ENCODE measurements at regions not wholly inside any gene's neighbourhood (a gene's known extent, or its start where the extent isn't known, plus 50 kb on each side); places are given as distances from the start of the nearest gene placed in this dataset.
"Not testable (repeated sequence)": the region's sequence is repeated elsewhere in the genome, so short reads cannot be mapped to it uniquely, and the experiment has no call there.

DNA sequence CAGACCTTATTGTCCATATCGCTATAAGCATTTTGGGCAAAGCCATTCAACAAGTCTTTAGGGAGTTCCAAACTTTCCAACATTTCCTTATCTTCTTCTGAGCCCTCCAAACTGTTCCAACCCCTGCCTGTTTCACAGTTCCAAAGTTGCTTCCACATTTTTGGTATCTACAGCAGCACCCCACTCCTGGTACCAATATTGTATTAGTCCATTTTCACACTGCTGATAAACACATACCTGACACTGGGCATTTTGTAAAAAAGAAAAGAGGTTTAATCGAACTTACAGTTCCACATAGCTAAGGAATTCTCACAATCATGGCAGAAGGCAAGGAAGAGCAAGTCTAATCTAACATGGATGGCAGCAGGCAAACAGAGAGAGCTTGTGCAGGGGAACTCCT is 834.1 kb upstream of the GBE1 start:
- DNase-seq, result no peak
- 79 to 88% (median 83%) methylated on average over 2 of the region's 2 CpGs for WGBS, 4 donors
- intact Hi-C loops (cut with DNase I), result no loop called here

DNA sequence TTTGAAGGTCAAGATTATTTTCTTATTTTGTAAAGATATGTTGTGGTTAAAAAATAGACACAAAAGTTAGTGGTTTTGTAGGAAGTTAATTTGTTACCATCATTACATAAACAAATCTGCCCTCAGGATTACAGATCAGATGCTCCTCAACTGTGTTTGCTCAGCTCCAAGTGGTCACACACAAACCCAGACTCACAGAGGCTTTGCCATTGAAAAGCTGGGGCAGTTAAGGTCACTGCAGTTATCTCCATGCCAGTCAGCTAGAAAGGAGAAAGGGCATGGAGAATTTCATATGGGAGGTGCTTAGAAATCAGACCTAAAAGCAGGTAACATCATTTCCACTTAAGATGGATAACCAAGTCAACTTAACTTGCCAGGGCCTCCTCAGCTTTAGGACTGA is 825.7 kb upstream of the GBE1 start:
- no peaks in the 10 kb centered on the region for H3K9me3 ChIP-seq (replicated peaks in 1 of 3)
- H3K4me1 ChIP-seq (replicated peaks in 1 of 2), result no peaks in the 10 kb centered on the region
- H3K27ac ChIP-seq, result no peak overlapping the region
- no peak overlapping the region for H3K4me3 ChIP-seq
- H3K27me3 ChIP-seq, result no peaks in the 10 kb centered on the region
- no peaks in the 10 kb centered on the region for H3K36me3 ChIP-seq (replicated peaks in 1 of 2)
- no peak for DNase-seq
- intact Hi-C loops (cut with DNase I), result no loop called here
- TF ChIP-seq, protein P1, sequence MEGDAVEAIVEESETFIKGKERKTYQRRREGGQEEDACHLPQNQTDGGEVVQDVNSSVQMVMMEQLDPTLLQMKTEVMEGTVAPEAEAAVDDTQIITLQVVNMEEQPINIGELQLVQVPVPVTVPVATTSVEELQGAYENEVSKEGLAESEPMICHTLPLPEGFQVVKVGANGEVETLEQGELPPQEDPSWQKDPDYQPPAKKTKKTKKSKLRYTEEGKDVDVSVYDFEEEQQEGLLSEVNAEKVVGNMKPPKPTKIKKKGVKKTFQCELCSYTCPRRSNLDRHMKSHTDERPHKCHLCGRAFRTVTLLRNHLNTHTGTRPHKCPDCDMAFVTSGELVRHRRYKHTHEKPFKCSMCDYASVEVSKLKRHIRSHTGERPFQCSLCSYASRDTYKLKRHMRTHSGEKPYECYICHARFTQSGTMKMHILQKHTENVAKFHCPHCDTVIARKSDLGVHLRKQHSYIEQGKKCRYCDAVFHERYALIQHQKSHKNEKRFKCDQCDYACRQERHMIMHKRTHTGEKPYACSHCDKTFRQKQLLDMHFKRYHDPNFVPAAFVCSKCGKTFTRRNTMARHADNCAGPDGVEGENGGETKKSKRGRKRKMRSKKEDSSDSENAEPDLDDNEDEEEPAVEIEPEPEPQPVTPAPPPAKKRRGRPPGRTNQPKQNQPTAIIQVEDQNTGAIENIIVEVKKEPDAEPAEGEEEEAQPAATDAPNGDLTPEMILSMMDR (IDR thresholded peaks at IDR 0.05), result no peak
- TF ChIP-seq POLR2A (IDR thresholded peaks at IDR 0.05), result no peak

More for the DNA sequence above, 834.1 kb upstream of the GBE1 start:
- no peaks in the 10 kb centered on the region for H3K4me1 ChIP-seq (replicated peaks in 1 of 2)
- H3K4me3 ChIP-seq, result no peak overlapping the region
- TF ChIP-seq POLR2A (IDR thresholded peaks at IDR 0.05), result no peak
- TF ChIP-seq, protein P1 (IDR thresholded peaks at IDR 0.05), result no peak
- no peaks in the 10 kb centered on the region for H3K36me3 ChIP-seq (replicated peaks in 1 of 2)
- H3K27ac ChIP-seq, result no peak overlapping the region
- H3K27me3 ChIP-seq, result no peaks in the 10 kb centered on the region
- no peaks in the 10 kb centered on the region for H3K9me3 ChIP-seq (replicated peaks in 1 of 3)

DNA sequence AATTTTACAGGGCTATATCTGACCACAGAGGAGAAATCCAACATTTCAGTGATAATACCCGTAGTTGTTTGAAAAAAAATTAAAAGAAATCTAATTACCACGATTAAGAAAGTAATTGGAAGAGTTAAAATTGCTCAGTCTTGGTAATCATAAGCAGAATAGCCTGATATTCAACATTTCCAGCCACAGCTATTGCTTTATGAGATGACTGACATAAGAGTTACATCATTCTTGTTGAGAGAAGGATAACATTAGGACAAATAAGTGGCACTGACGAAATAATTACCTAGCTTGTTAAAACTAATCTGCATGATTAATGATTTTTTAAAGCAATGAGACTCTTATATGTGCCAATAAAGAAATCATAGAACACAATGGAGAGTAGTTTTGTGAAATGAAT is 825.0 kb upstream of the GBE1 start:
- Histone ChIP-seq H3K4me3 (no peak overlapping the region), H3K27me3 (no peaks in the 10 kb centered on the region), H3K36me3 (replicated peaks in 1 of 2) (no peaks in the 10 kb centered on the region), H3K4me1 (replicated peaks in 1 of 2) (no peaks in the 10 kb centered on the region), H3K9me3 (replicated peaks in 1 of 3) (no peaks in the 10 kb centered on the region), H3K27ac (no peak overlapping the region)
- 42 to 70% (median 60%) methylated on average over 3 of the region's 3 CpGs for WGBS, 4 donors
- TF ChIP-seq, protein P1 (IDR thresholded peaks at IDR 0.05), result no peak
- TF ChIP-seq POLR2A (IDR thresholded peaks at IDR 0.05), result no peak
- intact Hi-C loops (cut with DNase I), result no loop called here
- no peak for DNase-seq

DNA sequence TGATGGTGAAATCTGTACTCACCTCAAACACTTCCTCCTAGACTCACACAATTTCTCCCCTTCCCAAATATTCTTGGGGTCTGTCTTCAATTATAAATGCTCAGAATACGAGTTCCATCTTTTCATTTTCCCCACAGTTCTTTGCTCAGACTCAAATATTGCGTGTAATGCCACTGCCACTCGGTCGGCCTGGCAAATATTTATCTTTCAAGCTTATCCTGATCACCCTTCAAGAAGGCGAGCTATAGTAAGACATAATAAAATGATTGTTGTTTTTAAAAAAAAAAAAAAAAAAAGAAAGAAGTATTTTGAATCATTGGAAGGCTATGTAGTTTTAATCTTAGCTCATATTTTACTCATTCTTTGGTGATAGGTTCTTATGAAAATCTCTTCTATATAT is 824.6 kb upstream of the GBE1 start:
- H3K4me1 ChIP-seq (replicated peaks in 1 of 2); H3K27ac ChIP-seq; DNase-seq; H3K4me3 ChIP-seq; H3K9me3 ChIP-seq (replicated peaks in 1 of 3); H3K27me3 ChIP-seq; intact Hi-C loops (cut with DNase I); H3K36me3 ChIP-seq (replicated peaks in 1 of 2): not testable (repeated sequence)
- WGBS, 4 donors, result 43 to 92% (median 78%) methylated on average over 5 of the region's 5 CpGs

DNA sequence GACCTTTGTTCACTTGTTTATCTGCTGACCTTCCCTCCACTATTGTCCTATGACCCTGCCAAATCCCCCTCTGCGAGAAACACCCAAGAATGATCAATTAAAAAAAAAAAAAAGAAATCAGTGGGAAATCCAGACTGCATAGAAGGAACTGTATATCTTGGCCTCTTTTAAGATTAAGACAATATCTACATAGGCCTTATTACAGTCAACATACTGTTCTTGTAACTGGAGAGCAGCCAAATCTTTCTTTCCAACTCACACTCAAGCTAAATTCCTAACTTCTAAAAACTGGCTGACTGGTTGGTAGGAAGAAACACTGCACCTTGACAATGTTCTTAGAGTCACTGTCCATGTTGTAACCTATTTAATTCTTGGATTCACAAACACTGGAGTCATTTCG is 824.1 kb upstream of the GBE1 start:
- 65 to 80% (median 77%) methylated on average over 2 of the region's 2 CpGs for WGBS, 4 donors
- H3K4me1 ChIP-seq (replicated peaks in 1 of 2); intact Hi-C loops (cut with DNase I); DNase-seq; H3K4me3 ChIP-seq; H3K27ac ChIP-seq; H3K36me3 ChIP-seq (replicated peaks in 1 of 2); H3K9me3 ChIP-seq (replicated peaks in 1 of 3); H3K27me3 ChIP-seq: not testable (repeated sequence)

DNA sequence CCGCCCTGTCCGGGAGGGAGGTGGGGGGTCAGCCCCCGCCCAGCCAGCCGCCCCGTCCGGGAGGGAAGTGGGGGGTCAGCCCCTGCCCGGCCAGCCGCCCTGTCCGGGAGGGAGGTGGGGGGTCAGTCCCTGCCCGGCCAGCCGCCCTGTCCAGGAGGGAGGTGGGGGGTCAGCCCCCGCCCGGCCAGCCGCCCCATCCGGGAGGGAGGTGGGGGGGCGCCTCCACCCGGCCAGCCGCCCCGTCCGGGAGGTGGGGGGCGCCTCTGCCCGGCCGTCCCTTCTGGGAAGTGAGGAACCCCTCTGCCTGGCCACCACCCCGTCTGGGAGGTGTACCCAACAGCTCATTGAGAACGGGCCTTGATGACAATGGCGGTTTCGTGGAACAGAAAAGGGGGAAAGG is 823.4 kb upstream of the GBE1 start:
- DNase-seq; H3K4me1 ChIP-seq (replicated peaks in 1 of 2); H3K4me3 ChIP-seq; H3K27ac ChIP-seq; H3K36me3 ChIP-seq (replicated peaks in 1 of 2); H3K27me3 ChIP-seq; intact Hi-C loops (cut with DNase I); H3K9me3 ChIP-seq (replicated peaks in 1 of 3): not testable (repeated sequence)
- WGBS, 4 donors, result 91 to 97% (median 91%) methylated on average over 5 to 27 of the region's 27 CpGs; no CpG with 5 or more reads in 1 of the 4 donors

DNA sequence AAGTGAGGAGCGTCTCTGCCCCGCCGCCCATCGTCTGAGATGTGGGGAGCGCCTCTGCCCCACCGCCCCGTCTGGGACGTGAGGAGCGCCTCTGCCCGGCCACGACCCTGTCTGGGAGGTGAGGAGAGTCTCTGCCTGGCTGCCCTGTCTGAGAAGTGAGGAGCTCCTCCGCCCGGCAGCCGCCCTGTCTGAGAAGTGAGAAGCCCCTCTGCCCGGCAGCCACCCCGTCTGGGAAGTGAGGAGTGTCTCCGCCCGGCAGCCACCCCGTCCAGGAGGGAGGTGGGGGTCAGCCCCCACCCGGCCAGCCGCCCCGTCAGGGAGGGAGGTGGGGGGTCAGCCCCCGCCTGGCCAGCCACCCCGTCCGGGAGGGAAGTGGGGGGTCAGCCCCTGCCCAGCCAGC is 823.0 kb upstream of the GBE1 start:
- 90 to 95% (median 92%) methylated on average over 6 to 25 of the region's 25 CpGs for WGBS, 4 donors
- DNase-seq; H3K27ac ChIP-seq; H3K36me3 ChIP-seq (replicated peaks in 1 of 2); intact Hi-C loops (cut with DNase I); H3K9me3 ChIP-seq (replicated peaks in 1 of 3); H3K4me3 ChIP-seq; H3K27me3 ChIP-seq; H3K4me1 ChIP-seq (replicated peaks in 1 of 2): not testable (repeated sequence)
